ENCODE measurements at regions not wholly inside any gene's neighbourhood (a gene's known extent, or its start where the extent isn't known, plus 50 kb on each side); places are given as distances from the start of the nearest gene placed in this dataset.

- no peak for TF ChIP-seq ZNF343 (CRISPR knock-in tag; IDR thresholded peaks at IDR 0.05)
- no peak for TF ChIP-seq ZNF143 (CRISPR knock-in tag; IDR thresholded peaks at IDR 0.05)
- TF ChIP-seq ZNF430 (CRISPR knock-in tag; IDR thresholded peaks at IDR 0.05), result no peak
- TF ChIP-seq ATF6 (CRISPR knock-in tag; conservative IDR thresholded peaks at IDR 0.05), result no peak
- TF ChIP-seq SUZ12 (IDR thresholded peaks at IDR 0.05; ENCODE audit: low read depth, low read length), result no peak
- TF ChIP-seq NR2C2 (CRISPR knock-in tag; IDR thresholded peaks at IDR 0.05; ENCODE audit: borderline replicate concordance), result no peak
- no peak for TF ChIP-seq THAP7 (CRISPR knock-in tag; IDR thresholded peaks at IDR 0.05)
- TF ChIP-seq ZZZ3 (CRISPR knock-in tag; IDR thresholded peaks at IDR 0.05; ENCODE audit: borderline replicate concordance), result no peak
- no peak for TF ChIP-seq REST (IDR thresholded peaks at IDR 0.05; ENCODE audit: borderline replicate concordance in 1 of 2, low read depth in 1 of 2, low read length in 2 of 2)
- no peak for TF ChIP-seq ZFP62 (CRISPR knock-in tag; IDR thresholded peaks at IDR 0.05)
- TF ChIP-seq CTCF (CRISPR knock-in tag; IDR thresholded peaks at IDR 0.05), result no peak
These were observed 93.8 kb downstream of the S1PR1 start for GRCh38 chr1:101330427-101331130.

All from HepG2 (cell line).